SIG-M5 treated with dmso at 0.1 percent for 504 hours (cell line): ENCODE measurements at regions not wholly inside any gene's neighbourhood (a gene's known extent, or its start where the extent isn't known, plus 50 kb on each side); places are given as distances from the start of the nearest gene placed in this dataset.

Experiments used
- DNase-seq: peaks from one replicate; lab custom pipeline; 2025; ENCODE audit not compliant: unreplicated experiment; lab: John Stamatoyannopoulos, UW

- DNase-seq = no peak
Observed at GRCh38 chr11:115955803-115956202, 451.6 kb upstream of the CADM1 start.

GRCh38 chr11:115950660-115951059 is 446.4 kb upstream of the CADM1 start:
- no peak for DNase-seq

GRCh38 chr11:115944596-115944995 is 440.4 kb upstream of the CADM1 start:
- DNase-seq = no peak

- DNase-seq = no peak
Observed at GRCh38 chr11:115942011-115942410, 437.8 kb upstream of the CADM1 start.

- no peak for DNase-seq
Observed at GRCh38 chr11:115941481-115941993, 437.3 kb upstream of the CADM1 start.

GRCh38 chr11:115941044-115941443 is 436.8 kb upstream of the CADM1 start:
- DNase-seq = no peak

GRCh38 chr11:115939731-115940421 is 435.7 kb upstream of the CADM1 start:
- no peak for DNase-seq

GRCh38 chr11:115939104-115939730 is 435.0 kb upstream of the CADM1 start:
- no peak for DNase-seq

- DNase-seq = no peak
Observed at GRCh38 chr11:115933564-115933963, 429.3 kb upstream of the CADM1 start.

GRCh38 chr11:115931548-115932083 is 427.4 kb upstream of the CADM1 start:
- DNase-seq = no peak

- no peak for DNase-seq
Observed at GRCh38 chr11:115930886-115931547, 426.8 kb upstream of the CADM1 start.

GRCh38 chr11:115930291-115930690 is 426.1 kb upstream of the CADM1 start:
- DNase-seq = no peak

- DNase-seq = no peak
Observed at GRCh38 chr11:115929618-115930129, 425.5 kb upstream of the CADM1 start.

GRCh38 chr11:115928811-115929210 is 424.6 kb upstream of the CADM1 start:
- no peak for DNase-seq

- no peak for DNase-seq
Observed at GRCh38 chr11:115927823-115928329, 423.7 kb upstream of the CADM1 start.

- DNase-seq = no peak
Observed at GRCh38 chr11:115926601-115927000, 422.4 kb upstream of the CADM1 start.

- DNase-seq = no peak
Observed at GRCh38 chr11:115926138-115926537, 421.9 kb upstream of the CADM1 start.

- no peak for DNase-seq
Observed at GRCh38 chr11:115925568-115926090, 421.4 kb upstream of the CADM1 start.

- DNase-seq = no peak
Observed at GRCh38 chr11:115924744-115925567, 420.7 kb upstream of the CADM1 start.

- DNase-seq = no peak
Observed at GRCh38 chr11:115922876-115923275, 418.7 kb upstream of the CADM1 start.
